H1 (cell line): ENCODE measurements at regions not wholly inside any gene's neighbourhood (a gene's known extent, or its start where the extent isn't known, plus 50 kb on each side); places are given as distances from the start of the nearest gene placed in this dataset.

Experiments used
- ASH2L ChIP-seq: fragments of 200-600, 300-600 bp; sonication (generic); IDR thresholded peaks from one replicate; pipeline ENCODE4 v1.7.1; 2017; ENCODE audit warnings: low read length
- BCL11A ChIP-seq, 2 experiments: IDR thresholded peaks; one replicate each; pipeline ENCODE4 v1.6.1; 2011; ENCODE audit warnings: low read depth in 2 of 2, low read length in 2 of 2, mild to moderate bottlenecking in 2 of 2
- CHD2 ChIP-seq: IDR thresholded peaks from 2 replicates; pipeline ENCODE4 v1.6.1; 2012; ENCODE audit warnings: low read length, improper control_type of control experiment
- CREB1 ChIP-seq: IDR thresholded peaks from 2 replicates; pipeline ENCODE4 v1.6.1; 2012; ENCODE audit warnings: inconsistent platforms
- EGR1 ChIP-seq: IDR thresholded peaks from 2 replicates; pipeline ENCODE4 v1.6.1; 2011; ENCODE audit warnings: low read depth, low read length, borderline replicate concordance
- GTF2F1 ChIP-seq: IDR thresholded peaks from 2 replicates; pipeline ENCODE4 v1.6.1; 2012; ENCODE audit warnings: low read depth, low read length, improper control_type of control experiment, borderline replicate concordance
- HDAC6 ChIP-seq: IDR thresholded peaks from one replicate; pipeline ENCODE4 v1.7.1; 2012; ENCODE audit warnings: low read depth, mild to moderate bottlenecking, inconsistent platforms, low read length, moderate library complexity
- MAFK ChIP-seq: IDR thresholded peaks from 2 replicates; pipeline ENCODE4 v1.6.1; 2012; ENCODE audit warnings: low read depth, mild to moderate bottlenecking, improper control_type of control experiment, low read length
- NANOG ChIP-seq: IDR thresholded peaks from 2 replicates; pipeline ENCODE4 v1.6.1; 2011; ENCODE audit warnings: low read length, low read depth, mild to moderate bottlenecking, inconsistent platforms; ENCODE audit not compliant: insufficient read depth, poor library complexity, severe bottlenecking
- RFX5 ChIP-seq: IDR thresholded peaks from 2 replicates; pipeline ENCODE4 v1.6.1; 2011; ENCODE audit warnings: low read depth, low read length, improper control_type of control experiment, borderline replicate concordance
- SAP30 ChIP-seq: fragments of 300-600 bp; sonication (generic); IDR thresholded peaks from 2 replicates; pipeline ENCODE4 v1.7.1; 2012; ENCODE audit warnings: low read length, moderate library complexity, mild to moderate bottlenecking, inconsistent platforms; ENCODE audit not compliant: insufficient read depth, insufficient replicate concordance
- SIX5 ChIP-seq: IDR thresholded peaks from 2 replicates; pipeline ENCODE4 v1.6.1; 2011; ENCODE audit warnings: mild to moderate bottlenecking, low read depth, low read length
- TCF12 ChIP-seq: IDR thresholded peaks from 2 replicates; pipeline ENCODE4 v1.6.1; 2011; ENCODE audit warnings: low read depth, mild to moderate bottlenecking, low read length
- TEAD4 ChIP-seq: IDR thresholded peaks from 2 replicates; pipeline ENCODE4 v1.6.1; 2012; ENCODE audit warnings: low read depth, low read length, inconsistent platforms, mixed read lengths
- TF ChIP-seq, protein P1 (sequence below): IDR thresholded peaks from 2 replicates; pipeline ENCODE4 v1.6.1; 2011; ENCODE audit warnings: low read length, improper control_type of control experiment
- TF ChIP-seq, protein P2 (sequence below): IDR thresholded peaks from 2 replicates; pipeline ENCODE4 v1.6.1; 2012; ENCODE audit warnings: inconsistent platforms

DNA sequence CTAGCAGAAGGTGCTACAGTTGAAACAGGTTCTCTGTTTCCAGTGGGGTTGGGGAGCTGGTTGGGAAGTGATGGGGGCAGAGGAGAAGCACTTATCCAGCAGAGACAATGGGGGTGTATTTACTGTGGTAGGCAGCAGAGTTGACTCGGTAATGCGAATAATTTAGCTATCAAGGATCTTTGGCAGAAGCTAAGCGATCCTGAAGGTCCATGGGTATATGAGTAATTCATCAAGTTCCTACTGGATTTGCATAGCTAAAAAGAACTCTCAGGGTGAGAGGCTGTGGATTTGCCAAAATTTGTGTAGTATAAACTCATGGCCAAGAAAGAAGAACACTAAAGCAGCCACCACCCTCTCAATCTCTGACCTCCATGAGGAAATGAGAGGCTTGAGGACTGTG is 61.2 kb upstream of the EGFLAM start (continued):
- TF ChIP-seq, protein P1, sequence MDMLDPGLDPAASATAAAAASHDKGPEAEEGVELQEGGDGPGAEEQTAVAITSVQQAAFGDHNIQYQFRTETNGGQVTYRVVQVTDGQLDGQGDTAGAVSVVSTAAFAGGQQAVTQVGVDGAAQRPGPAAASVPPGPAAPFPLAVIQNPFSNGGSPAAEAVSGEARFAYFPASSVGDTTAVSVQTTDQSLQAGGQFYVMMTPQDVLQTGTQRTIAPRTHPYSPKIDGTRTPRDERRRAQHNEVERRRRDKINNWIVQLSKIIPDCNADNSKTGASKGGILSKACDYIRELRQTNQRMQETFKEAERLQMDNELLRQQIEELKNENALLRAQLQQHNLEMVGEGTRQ, result no peak
- TF ChIP-seq TEAD4 (no peak), CHD2 (no peak), NANOG (no peak), SAP30 (no peak), HDAC6 (no peak), MAFK (no peak), GTF2F1 (no peak), CREB1 (no peak), TCF12 (no peak), BCL11A (IDR thresholded peaks at IDR 0.05; ENCODE audit: low read depth in 2 of 2, low read length in 2 of 2) (no peak), ASH2L (no peak), RFX5 (no peak), EGR1 (no peak), SIX5 (no peak)
- TF ChIP-seq, protein P2, sequence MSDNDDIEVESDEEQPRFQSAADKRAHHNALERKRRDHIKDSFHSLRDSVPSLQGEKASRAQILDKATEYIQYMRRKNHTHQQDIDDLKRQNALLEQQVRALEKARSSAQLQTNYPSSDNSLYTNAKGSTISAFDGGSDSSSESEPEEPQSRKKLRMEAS, result no peak
- TF ChIP-seq, all 59 proteins: peak for 0
